B cell (primary cell): ENCODE measurements at regions not wholly inside any gene's neighbourhood (a gene's known extent, or its start where the extent isn't known, plus 50 kb on each side); places are given as distances from the start of the nearest gene placed in this dataset.

Experiments used
- ATAC-seq: fragments of 200-7000 bp; cut with Tn5 transposase; one replicate; pipeline ENCODE4 v1.10.0; 2021; ENCODE audit warnings: low read depth, mild to moderate bottlenecking, moderate number of reproducible peaks, moderate library complexity
- CTCF ChIA-PET: fragments of 350-600 bp; sonication (Branson Sonifier 250); formaldehyde crosslinking; loops from one replicate; lab custom pipeline; 2021; ENCODE audit warnings: antibody characterized with exemption, inconsistent platforms; lab: Charles Lee
- POLR2A ChIA-PET: fragments of 350-600 bp; sonication (Branson Sonifier 250); formaldehyde crosslinking; loops from one replicate; lab custom pipeline; 2021; ENCODE audit warnings: antibody characterized with exemption; lab: Charles Lee
- DNase-seq: peaks from one replicate; pipeline ENCODE4 v3.0.0; 2013
- H2AFZ ChIP-seq: 2 replicates; pipeline ENCODE4 v1.6.1; 2012; ENCODE audit warnings: mild to moderate bottlenecking, low read depth, low read length; ENCODE audit not compliant: insufficient read depth, poor library complexity, severe bottlenecking
- H3K27ac ChIP-seq, 2 donors: 1 replicate in 1 of 2; 2 replicates in 1 of 2; pipeline ENCODE4 v1.5.1; 2012 to 2013; ENCODE audit warnings: low read length in 2 of 2, mild to moderate bottlenecking in 2 of 2, moderate library complexity in 1 of 2
- H3K27me3 ChIP-seq, 4 experiments: fragments of 200-600 bp in 1 of 4; sonication (generic) in 1 of 4; replicated peaks in 1 of 4; 1 replicate in 2 of 4; 2 replicates in 2 of 4; pipeline versions ENCODE4 v1.6.1 to v1.7.0; 2013 to 2016; ENCODE audit warnings: low read length in 3 of 4, mild to moderate bottlenecking in 2 of 4, mixed read lengths in 1 of 4, moderate library complexity in 1 of 4; ENCODE audit not compliant: insufficient read depth in 4 of 4, control insufficient read depth in 3 of 4; ENCODE audit errors: control extremely low read depth in 1 of 4
- H3K36me3 ChIP-seq, 2 experiments: replicated peaks in 1 of 2; 1 replicate in 1 of 2; 2 replicates in 1 of 2; pipeline versions ENCODE4 v1.6.1 to v1.7.1; 2013; ENCODE audit warnings: low read length in 1 of 2; ENCODE audit not compliant: insufficient read depth in 2 of 2, control insufficient read depth in 1 of 2; ENCODE audit errors: control extremely low read depth in 1 of 2, extremely low read depth in 1 of 2
- H3K4me1 ChIP-seq, 2 donors: fragments of 200-600 bp in 1 of 2; sonication (generic) in 1 of 2; 1 replicate in 1 of 2; 2 replicates in 1 of 2; pipeline versions ENCODE4 v1.5.1 to v1.6.1; 2013 to 2017; ENCODE audit warnings: low read length in 2 of 2; ENCODE audit not compliant: control insufficient read depth in 2 of 2, insufficient read depth in 2 of 2
- H3K4me2 ChIP-seq: replicated peaks from 2 replicates; pipeline ENCODE3; 2012; ENCODE audit warnings: mild to moderate bottlenecking, low read depth, low read length; ENCODE audit not compliant: poor library complexity, severe bottlenecking
- H3K4me3 ChIP-seq, 5 experiments: fragments of 200-600 bp in 1 of 5; sonication (generic) in 1 of 5; 1 replicate in 3 of 5; 2 replicates in 2 of 5; pipeline versions ENCODE4 v1.5.1 to v1.7.0; 2011 to 2016; ENCODE audit warnings: low read length in 4 of 5, mild to moderate bottlenecking in 4 of 5, low read depth in 2 of 5, control low read depth in 1 of 5, moderate library complexity in 1 of 5; ENCODE audit not compliant: insufficient read depth in 1 of 5; ENCODE audit errors: control extremely low read depth in 1 of 5, extremely low read depth in 1 of 5
- H3K79me2 ChIP-seq: fragments of 200-600 bp; sonication (generic); one replicate; pipeline ENCODE4 v1.6.0; 2016; ENCODE audit warnings: low read length; ENCODE audit not compliant: control insufficient read depth, insufficient read depth
- H3K9ac ChIP-seq: fragments of 200-600 bp; sonication (generic); 2 replicates; pipeline ENCODE4 v1.6.1; 2017; ENCODE audit warnings: mild to moderate bottlenecking, low read length, moderate library complexity
- H3K9me3 ChIP-seq, 3 donors: one replicate each; pipeline versions ENCODE4 v1.6.1 to v1.7.1; 2013; ENCODE audit warnings: low read length in 2 of 3; ENCODE audit not compliant: control insufficient read depth in 2 of 3, insufficient read depth in 1 of 3; ENCODE audit errors: control extremely low read depth in 1 of 3
- H4K20me1 ChIP-seq: 2 replicates; pipeline ENCODE4 v1.6.0; 2012; ENCODE audit warnings: mild to moderate bottlenecking, low read length; ENCODE audit not compliant: insufficient read depth, control insufficient read depth, poor library complexity, severe bottlenecking
- H3K27ac Mint-ChIP-seq: one replicate; pipeline ENCODE4 v1.8.0; 2021; ENCODE audit warnings: mixed read lengths
- H3K27me3 Mint-ChIP-seq: one replicate; pipeline ENCODE4 v1.8.0; 2021; ENCODE audit warnings: mixed read lengths
- H3K4me1 Mint-ChIP-seq: one replicate; pipeline ENCODE4 v1.8.0; 2021; ENCODE audit warnings: mixed read lengths
- H3K4me3 Mint-ChIP-seq: one replicate; pipeline ENCODE4 v1.8.0; 2021; ENCODE audit warnings: mixed read lengths
- H3K9me3 Mint-ChIP-seq: one replicate; pipeline ENCODE4 v1.8.0; 2022; ENCODE audit warnings: mixed read lengths; ENCODE audit not compliant: insufficient read depth
- CTCF ChIP-seq: fragments of 200-600 bp; IDR thresholded peaks from one replicate; pipeline ENCODE4 v1.8.0; 2022; ENCODE audit warnings: antibody characterized with exemption, mild to moderate bottlenecking
- EZH2 ChIP-seq: IDR thresholded peaks from 2 replicates; pipeline ENCODE4 v1.6.1; 2012; ENCODE audit warnings: borderline replicate concordance, low read depth, mild to moderate bottlenecking, moderate library complexity, low read length; ENCODE audit not compliant: insufficient read depth, poor library complexity, severe bottlenecking
- WGBS: methylation state at CpG from one replicate; pipeline ENCODE4 v1.1.5; 2013; ENCODE audit warnings: missing lambda C conversion rate; ENCODE audit not compliant: insufficient coverage; 5-methylcytosine and 5-hydroxymethylcytosine counted together
- intact Hi-C: fragments of 100-400 bp; cut with micrococcal nuclease; formaldehyde crosslinking; loops from one replicate; pipeline ENCODE4 v1.10.0; 2022

GRCh38 chr1:87834941-87835340 lies 506.3 kb downstream of the LMO4 start:
- no peak overlapping the region for H2AFZ ChIP-seq
- intact Hi-C loops = no loop called here

DNA sequence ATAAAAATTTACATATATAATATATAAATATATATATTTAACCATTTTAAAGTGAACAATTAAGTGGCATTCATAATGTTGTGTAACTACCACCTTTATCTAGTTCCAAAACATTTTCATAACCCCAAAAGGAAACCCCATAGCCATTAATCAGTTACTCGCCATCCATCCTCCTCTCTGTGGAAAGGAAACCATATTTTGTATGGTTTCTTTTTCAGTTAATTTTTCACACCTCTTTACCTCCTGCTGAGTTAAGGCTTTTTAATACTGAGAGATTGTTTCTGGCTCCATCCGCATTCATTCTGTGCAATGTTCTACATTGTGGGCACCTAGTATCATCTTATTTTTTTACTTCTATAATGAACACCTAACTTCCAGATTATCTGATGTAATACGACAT lies 512.1 kb downstream of the LMO4 start:
- Mint-ChIP-seq H3K4me3 (no peak overlapping the region), H3K27ac (no peak overlapping the region), H3K4me1 (no peaks in the 10 kb centered on the region), H3K27me3 (no peaks in the 10 kb centered on the region), H3K9me3 (no peaks in the 10 kb centered on the region)
- Histone ChIP-seq H3K4me3 (no peak overlapping the region), H3K27ac (no peak overlapping the region), H3K36me3 (no peaks in the 10 kb centered on the region), H3K9me3 (no peaks in the 10 kb centered on the region), H3K9ac (no peak overlapping the region), H3K27me3 (no peaks in the 10 kb centered on the region), H3K4me1 (no peaks in the 10 kb centered on the region), H3K79me2 (no peaks in the 10 kb centered on the region), H2AFZ (no peak overlapping the region), H4K20me1 (no peaks in the 10 kb centered on the region), H3K4me2 (no peak overlapping the region)
- ChIA-PET POLR2A (no interaction called here), CTCF (interaction anchor here (1.0 kb wide), 1 partner anchor 12 kb away, joined by 3 read pairs; no protein-coding TSS in a partner anchor)
- no CpG with 5 or more reads among the region's 3 CpGs for WGBS
- DNase-seq = no peak
- intact Hi-C loops = no loop called here
- no peak for TF ChIP-seq CTCF
- no peak for TF ChIP-seq EZH2
- ATAC-seq = no peak

More at GRCh38 chr1:87834941-87835340, 506.3 kb downstream of the LMO4 start:
- TF ChIP-seq EZH2 = no peak
- no peak for TF ChIP-seq CTCF
- WGBS = 99% methylated on average over 7 of the region's 8 CpGs
- peaks cover 6 to 19% of the 10 kb centered on the region in 2 donors for H3K4me1 ChIP-seq
- Mint-ChIP-seq H3K4me1 (peaks cover 28% of the 10 kb centered on the region), H3K27ac (no peak overlapping the region), H3K9me3 (no peaks in the 10 kb centered on the region), H3K4me3 (no peak overlapping the region), H3K27me3 (no peaks in the 10 kb centered on the region)
- DNase-seq = no peak
- no peaks in the 10 kb centered on the region for H4K20me1 ChIP-seq
- ATAC-seq = no peak
- H3K79me2 ChIP-seq = no peaks in the 10 kb centered on the region
- H3K9ac ChIP-seq = no peak overlapping the region
- H3K27ac ChIP-seq = no peak overlapping the region
- no peaks in the 10 kb centered on the region for H3K36me3 ChIP-seq
- POLR2A ChIA-PET = no interaction called here
- H3K9me3 ChIP-seq = no peaks in the 10 kb centered on the region
- H3K4me3 ChIP-seq = no peak overlapping the region
- CTCF ChIA-PET = no interaction called here
- no peaks in the 10 kb centered on the region for H3K27me3 ChIP-seq
- no peak overlapping the region for H3K4me2 ChIP-seq
